ENCODE measurements at regions not wholly inside any gene's neighbourhood (a gene's known extent, or its start where the extent isn't known, plus 50 kb on each side); places are given as distances from the start of the nearest gene placed in this dataset.

- no peak for TF ChIP-seq CTCF (IDR thresholded peaks at IDR 0.05)
- no peak for TF ChIP-seq MAX (IDR thresholded peaks at IDR 0.05; ENCODE audit: low read depth)
- no peak for TF ChIP-seq POLR2AphosphoS5 (IDR thresholded peaks at IDR 0.05; ENCODE audit: low read depth, low read length)
- no peak for TF ChIP-seq YY1 (IDR thresholded peaks at IDR 0.05; ENCODE audit: low read depth)
Observed at GRCh38 chr5:58183786-58184085, 276.1 kb downstream of the PLK2 start.
